Erythroblast (primary cell): ENCODE measurements at regions not wholly inside any gene's neighbourhood (a gene's known extent, or its start where the extent isn't known, plus 50 kb on each side); places are given as distances from the start of the nearest gene placed in this dataset.

Experiments used
- GATA1 ChIP-seq: IDR thresholded peaks from 2 replicates; pipeline ENCODE4 v1.6.1; 2011; ENCODE audit warnings: low read depth, mild to moderate bottlenecking, control low read depth, low read length, moderate library complexity
- POLR2A ChIP-seq: IDR thresholded peaks from 2 replicates; pipeline ENCODE4 v1.6.1; 2011; ENCODE audit warnings: mild to moderate bottlenecking, low read length

DNA sequence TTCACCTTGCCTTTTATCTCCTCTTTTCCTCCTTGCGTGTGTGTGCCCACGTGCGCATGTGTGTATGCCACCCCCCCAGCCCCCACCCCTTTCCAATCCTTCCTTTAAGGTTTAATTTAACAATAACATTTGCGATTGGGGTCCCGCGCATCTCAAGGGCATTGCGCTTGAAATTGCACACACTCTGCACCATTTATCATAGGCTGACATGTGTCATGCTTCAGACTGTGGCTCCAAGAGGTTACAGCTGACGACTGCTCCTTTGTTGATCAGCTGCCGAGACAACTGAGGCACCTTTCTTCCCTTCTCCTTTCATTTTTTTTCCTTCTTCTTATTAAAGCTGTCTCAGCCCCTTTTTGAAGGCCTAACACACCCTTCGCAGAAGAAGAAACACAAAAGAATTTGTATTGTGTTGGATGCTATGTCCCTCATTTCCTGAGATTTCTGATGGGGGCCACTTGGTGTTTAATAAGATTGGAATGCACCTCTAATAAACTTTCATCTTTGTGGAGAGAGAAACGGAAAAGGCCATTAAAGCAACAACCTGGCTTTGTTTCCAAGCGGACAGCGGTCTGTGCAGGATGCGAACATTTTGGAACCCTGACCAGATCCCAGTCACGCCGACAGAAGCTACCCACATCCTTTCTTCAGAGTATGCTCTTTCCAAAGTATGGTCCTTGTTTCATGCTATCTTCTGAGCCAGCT lies 470.1 kb downstream of the MCTP2 start:
- no peak for TF ChIP-seq POLR2A
- TF ChIP-seq GATA1: no peak
